Trophoblast cell (in vitro differentiated cells and primary cell): ENCODE measurements at regions not wholly inside any gene's neighbourhood (a gene's known extent, or its start where the extent isn't known, plus 50 kb on each side); places are given as distances from the start of the nearest gene placed in this dataset.

ENCODE experiments used
- DNase-seq, 2 donors: peaks; one replicate each; pipeline ENCODE4 v3.0.0-alpha.2; 2016
- H2AFZ ChIP-seq: 2 replicates; pipeline ENCODE4 v1.6.1; 2013; ENCODE audit warnings: low read length, moderate library complexity, mild to moderate bottlenecking; ENCODE audit not compliant: insufficient read depth, poor library complexity
- H2AK5ac ChIP-seq: 2 replicates; pipeline ENCODE4 v1.6.1; 2013; ENCODE audit warnings: mild to moderate bottlenecking, low read length
- H2BK120ac ChIP-seq: 2 replicates; pipeline ENCODE4 v1.6.1; 2013; ENCODE audit warnings: low read length, mild to moderate bottlenecking, moderate library complexity; ENCODE audit not compliant: insufficient read depth, poor library complexity
- H2BK12ac ChIP-seq: 2 replicates; pipeline ENCODE4 v1.6.1; 2013; ENCODE audit warnings: mild to moderate bottlenecking, low read length, moderate library complexity
- H2BK5ac ChIP-seq: 2 replicates; pipeline ENCODE4 v1.6.1; 2013; ENCODE audit warnings: low read length, low read depth, moderate library complexity, mild to moderate bottlenecking; ENCODE audit not compliant: poor library complexity
- H3K14ac ChIP-seq: 2 replicates; pipeline ENCODE4 v1.6.1; 2013; ENCODE audit warnings: mild to moderate bottlenecking, low read length
- H3K18ac ChIP-seq: 2 replicates; pipeline ENCODE4 v1.6.1; 2013; ENCODE audit warnings: mild to moderate bottlenecking, low read length
- H3K23ac ChIP-seq: 2 replicates; pipeline ENCODE4 v1.6.1; 2013; ENCODE audit warnings: low read length
- H3K27ac ChIP-seq: 2 replicates; pipeline ENCODE4 v1.5.1; 2013; ENCODE audit warnings: low read depth, mild to moderate bottlenecking, inconsistent platforms, low read length, moderate library complexity
- H3K27me3 ChIP-seq: 2 replicates; pipeline ENCODE4 v1.6.1; 2013; ENCODE audit warnings: inconsistent platforms, mild to moderate bottlenecking, low read length, moderate library complexity; ENCODE audit not compliant: insufficient read depth
- H3K36me3 ChIP-seq, 2 experiments: 1 replicate in 1 of 2; 2 replicates in 1 of 2; pipeline ENCODE4 v1.6.1; 2013; ENCODE audit warnings: low read length in 2 of 2, mild to moderate bottlenecking in 2 of 2, moderate library complexity in 1 of 2; ENCODE audit not compliant: insufficient read depth in 2 of 2, control insufficient read depth in 1 of 2
- H3K4ac ChIP-seq: 2 replicates; pipeline ENCODE4 v1.6.1; 2013; ENCODE audit warnings: low read depth, mild to moderate bottlenecking, low read length, moderate library complexity
- H3K4me1 ChIP-seq, 2 experiments: 1 replicate in 1 of 2; 2 replicates in 1 of 2; pipeline ENCODE4 v1.6.1; 2013; ENCODE audit warnings: low read length in 2 of 2, mild to moderate bottlenecking in 2 of 2, moderate library complexity in 1 of 2; ENCODE audit not compliant: insufficient read depth in 2 of 2, control insufficient read depth in 1 of 2
- H3K4me2 ChIP-seq: 2 replicates; pipeline ENCODE4 v1.6.1; 2013; ENCODE audit warnings: inconsistent platforms, mild to moderate bottlenecking, low read length, moderate library complexity
- H3K4me3 ChIP-seq: 2 replicates; pipeline ENCODE4 v1.5.1; 2013; ENCODE audit warnings: mild to moderate bottlenecking, low read depth, low read length, inconsistent platforms
- H3K79me1 ChIP-seq: one replicate; pipeline ENCODE4 v1.6.1; 2013; ENCODE audit warnings: low read length
- H3K79me2 ChIP-seq: 2 replicates; pipeline ENCODE4 v1.6.1; 2013; ENCODE audit warnings: low read length, mild to moderate bottlenecking; ENCODE audit not compliant: control insufficient read depth, insufficient read depth, poor library complexity
- H3K9ac ChIP-seq: 2 replicates; pipeline ENCODE4 v1.6.1; 2013; ENCODE audit warnings: mild to moderate bottlenecking, low read length
- H3K9me3 ChIP-seq: 2 replicates; pipeline ENCODE4 v1.6.1; 2013; ENCODE audit warnings: low read depth, mild to moderate bottlenecking, control low read depth, inconsistent platforms, low read length; ENCODE audit not compliant: insufficient read depth
- H4K12ac ChIP-seq: 2 replicates; pipeline ENCODE4 v1.6.1; 2013; ENCODE audit warnings: low read depth, mild to moderate bottlenecking, low read length, moderate library complexity
- H4K8ac ChIP-seq: 2 replicates; pipeline ENCODE4 v1.6.1; 2013; ENCODE audit warnings: low read depth, mild to moderate bottlenecking, low read length, moderate library complexity
- H4K91ac ChIP-seq: one replicate; pipeline ENCODE4 v1.6.1; 2013; ENCODE audit warnings: low read depth, mild to moderate bottlenecking, low read length, moderate library complexity
- WGBS: extraction: QIAGEN DNeasy Blood & Tissue Kit; methylation state at CpG from one replicate; pipeline ENCODE4 v1.1.7; 2013; ENCODE audit warnings: missing lambda C conversion rate; ENCODE audit not compliant: insufficient read length, insufficient coverage; ENCODE audit errors: extremely low coverage; 5-methylcytosine and 5-hydroxymethylcytosine counted together

DNA sequence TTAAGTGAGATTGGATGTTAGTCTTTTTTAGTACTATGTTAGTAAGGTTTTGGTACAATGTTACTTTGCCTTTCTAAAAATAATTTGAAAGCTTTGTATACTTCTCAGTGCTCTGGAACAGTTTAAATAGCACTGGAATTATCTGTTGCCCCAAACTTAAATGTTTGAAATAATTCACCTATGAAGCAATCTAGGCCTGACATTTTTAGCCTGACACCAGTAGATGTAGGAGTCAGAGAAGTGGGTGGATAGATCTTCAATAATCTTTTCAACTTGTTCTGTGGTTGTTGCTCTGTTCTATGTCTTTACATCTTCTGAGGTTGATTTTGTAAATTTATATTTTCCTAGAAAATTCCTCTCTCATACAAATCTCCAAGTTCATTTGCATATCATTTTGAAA is 103.1 kb upstream of the ADGRF1 start:
- Histone ChIP-seq H3K14ac (no peak overlapping the region), H4K91ac (no peak overlapping the region), H3K4me1 (peaks cover 8 to 13% of the 10 kb centered on the region in 2 experiments), H3K79me2 (no peaks in the 10 kb centered on the region), H3K4ac (no peak overlapping the region), H2BK12ac (no peak overlapping the region), H3K27ac (no peak overlapping the region), H3K18ac (no peak overlapping the region), H2BK120ac (no peak overlapping the region), H3K4me3 (no peak overlapping the region), H3K9me3 (no peaks in the 10 kb centered on the region), H2BK5ac (no peak overlapping the region), H4K8ac (no peak overlapping the region), H3K36me3 (no peaks in the 10 kb centered on the region), H4K12ac (no peak overlapping the region), H2AK5ac (no peak overlapping the region), H3K4me2 (no peak overlapping the region), H3K23ac (no peak overlapping the region), H2AFZ (no peak overlapping the region), H3K9ac (no peak overlapping the region), H3K79me1 (peaks cover 17% of the 10 kb centered on the region), H3K27me3 (no peaks in the 10 kb centered on the region)
- DNase-seq, result peak in 1 of 2 donors; percentile 78

DNA sequence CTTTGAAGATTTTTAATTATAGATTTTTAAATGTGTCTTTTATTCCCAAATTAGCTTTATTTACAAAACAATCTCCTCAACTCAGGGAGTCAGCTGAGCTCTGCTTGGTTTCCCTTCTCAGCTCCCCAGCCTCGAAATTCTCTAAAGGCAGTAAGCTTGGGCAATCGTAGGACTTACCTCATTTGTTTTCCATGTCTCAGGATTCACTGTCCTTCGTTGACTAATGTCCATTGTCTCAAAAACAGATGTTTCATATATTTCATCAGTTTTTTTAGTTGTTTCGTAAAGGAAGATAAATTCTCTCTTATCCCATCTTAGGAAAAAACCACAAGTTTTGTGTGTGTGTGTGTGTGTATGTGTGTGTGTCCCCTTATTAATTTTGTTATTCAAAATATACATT is 102.2 kb upstream of the ADGRF1 start:
- H3K4me3 ChIP-seq, result no peak overlapping the region
- peak overlapping the region; percentile 47 for H4K91ac ChIP-seq
- H3K9ac ChIP-seq, result no peak overlapping the region
- no peak overlapping the region for H3K23ac ChIP-seq
- H3K4me2 ChIP-seq, result no peak overlapping the region
- H3K27ac ChIP-seq, result no peak overlapping the region
- H2AFZ ChIP-seq, result no peak overlapping the region
- peak overlapping the region; percentile 58 for H2BK12ac ChIP-seq
- H3K36me3 ChIP-seq, result no peaks in the 10 kb centered on the region
- no peak overlapping the region for H3K14ac ChIP-seq
- no peak overlapping the region for H3K4ac ChIP-seq
- no peaks in the 10 kb centered on the region for H3K79me2 ChIP-seq
- H4K8ac ChIP-seq, result no peak overlapping the region
- no peak overlapping the region for H4K12ac ChIP-seq
- no peak overlapping the region for H2BK120ac ChIP-seq
- peaks cover 18% of the 10 kb centered on the region for H3K79me1 ChIP-seq
- H2BK5ac ChIP-seq, result no peak overlapping the region
- no CpG with 5 or more reads among the region's 4 CpGs for WGBS
- DNase-seq, result peak; percentile 41 to 82
- H3K18ac ChIP-seq, result no peak overlapping the region
- no peaks in the 10 kb centered on the region for H3K9me3 ChIP-seq
- no peak overlapping the region for H2AK5ac ChIP-seq
- H3K4me1 ChIP-seq, result peaks cover 8 to 13% of the 10 kb centered on the region in 2 experiments
- no peaks in the 10 kb centered on the region for H3K27me3 ChIP-seq

DNA sequence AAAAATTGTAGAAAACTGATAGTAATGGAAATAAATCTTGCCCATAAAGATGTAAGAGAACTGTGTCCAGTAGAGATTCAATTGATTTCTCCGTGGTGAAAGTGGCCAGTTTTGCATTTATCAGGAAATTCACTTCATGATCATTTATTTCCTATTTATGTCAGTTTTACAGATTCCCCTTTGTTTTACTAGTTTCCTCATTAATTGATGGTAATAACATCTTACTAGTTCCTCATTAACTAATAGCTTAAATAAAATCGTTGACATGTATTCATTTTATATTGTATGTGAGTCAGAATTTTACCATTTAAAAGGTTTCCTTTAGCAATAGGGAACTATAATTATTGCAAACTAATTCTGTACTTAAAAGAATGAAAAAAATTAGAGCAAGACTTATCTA is 99.8 kb upstream of the ADGRF1 start:
- H3K23ac ChIP-seq, result no peak overlapping the region
- H2AFZ ChIP-seq, result no peak overlapping the region
- no peak overlapping the region for H4K8ac ChIP-seq
- H3K4me2 ChIP-seq, result no peak overlapping the region
- peaks cover 16% of the 10 kb centered on the region for H3K79me1 ChIP-seq
- no peak overlapping the region for H2BK12ac ChIP-seq
- H3K9ac ChIP-seq, result no peak overlapping the region
- no peak overlapping the region for H4K91ac ChIP-seq
- DNase-seq, result no peak
- no peaks in the 10 kb centered on the region for H3K27me3 ChIP-seq
- H4K12ac ChIP-seq, result no peak overlapping the region
- peaks cover 8 to 15% of the 10 kb centered on the region in 2 experiments for H3K4me1 ChIP-seq
- H3K36me3 ChIP-seq, result no peaks in the 10 kb centered on the region
- no peak overlapping the region for H3K14ac ChIP-seq
- no peak overlapping the region for H2AK5ac ChIP-seq
- no peak overlapping the region for H3K4ac ChIP-seq
- H2BK120ac ChIP-seq, result no peak overlapping the region
- no peaks in the 10 kb centered on the region for H3K9me3 ChIP-seq
- H3K4me3 ChIP-seq, result no peak overlapping the region
- no peak overlapping the region for H3K18ac ChIP-seq
- no peak overlapping the region for H2BK5ac ChIP-seq
- no peaks in the 10 kb centered on the region for H3K79me2 ChIP-seq
- no CpG with 5 or more reads among the region's 2 CpGs for WGBS
- H3K27ac ChIP-seq, result no peak overlapping the region

DNA sequence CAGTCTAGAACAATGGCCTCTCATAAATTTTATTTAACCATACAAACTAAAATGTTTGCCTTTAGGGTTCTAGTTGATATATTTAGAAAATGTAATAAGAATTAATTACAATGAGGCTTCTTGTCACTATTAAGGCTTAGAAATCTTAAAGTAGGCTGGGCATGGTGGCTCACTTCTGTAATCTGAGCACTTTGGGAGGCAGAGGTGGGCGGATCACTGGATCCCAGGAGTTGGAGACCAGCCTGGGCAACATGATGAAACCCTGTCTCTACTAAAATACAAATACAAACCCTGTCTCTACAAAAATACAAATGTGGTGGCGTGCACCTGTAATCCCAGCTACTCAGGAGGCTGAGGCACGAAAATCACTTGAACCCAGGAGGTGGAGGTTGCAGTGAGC is 99.0 kb upstream of the ADGRF1 start:
- no peak overlapping the region for H3K27ac ChIP-seq
- no peak overlapping the region for H3K9ac ChIP-seq
- no peak overlapping the region for H3K18ac ChIP-seq
- no peak overlapping the region for H4K91ac ChIP-seq
- WGBS, result no CpG with 5 or more reads among the region's 3 CpGs
- H3K9me3 ChIP-seq, result no peaks in the 10 kb centered on the region
- no peak overlapping the region for H3K14ac ChIP-seq
- H4K12ac ChIP-seq, result no peak overlapping the region
- no peak overlapping the region for H2BK5ac ChIP-seq
- DNase-seq, result no peak
- no peak overlapping the region for H3K4me2 ChIP-seq
- H3K4me1 ChIP-seq, result peaks cover 5 to 10% of the 10 kb centered on the region in 2 experiments
- peak overlapping the region; percentile 49 for H2BK12ac ChIP-seq
- no peak overlapping the region for H4K8ac ChIP-seq
- H3K79me2 ChIP-seq, result no peaks in the 10 kb centered on the region
- H3K4me3 ChIP-seq, result no peak overlapping the region
- H2AK5ac ChIP-seq, result no peak overlapping the region
- H3K36me3 ChIP-seq, result no peaks in the 10 kb centered on the region
- H3K27me3 ChIP-seq, result no peaks in the 10 kb centered on the region
- peaks cover 16% of the 10 kb centered on the region for H3K79me1 ChIP-seq
- H3K4ac ChIP-seq, result no peak overlapping the region
- H2AFZ ChIP-seq, result no peak overlapping the region
- H3K23ac ChIP-seq, result no peak overlapping the region
- no peak overlapping the region for H2BK120ac ChIP-seq
